ENCODE measurements at regions not wholly inside any gene's neighbourhood (a gene's known extent, or its start where the extent isn't known, plus 50 kb on each side); places are given as distances from the start of the nearest gene placed in this dataset.

DNA sequence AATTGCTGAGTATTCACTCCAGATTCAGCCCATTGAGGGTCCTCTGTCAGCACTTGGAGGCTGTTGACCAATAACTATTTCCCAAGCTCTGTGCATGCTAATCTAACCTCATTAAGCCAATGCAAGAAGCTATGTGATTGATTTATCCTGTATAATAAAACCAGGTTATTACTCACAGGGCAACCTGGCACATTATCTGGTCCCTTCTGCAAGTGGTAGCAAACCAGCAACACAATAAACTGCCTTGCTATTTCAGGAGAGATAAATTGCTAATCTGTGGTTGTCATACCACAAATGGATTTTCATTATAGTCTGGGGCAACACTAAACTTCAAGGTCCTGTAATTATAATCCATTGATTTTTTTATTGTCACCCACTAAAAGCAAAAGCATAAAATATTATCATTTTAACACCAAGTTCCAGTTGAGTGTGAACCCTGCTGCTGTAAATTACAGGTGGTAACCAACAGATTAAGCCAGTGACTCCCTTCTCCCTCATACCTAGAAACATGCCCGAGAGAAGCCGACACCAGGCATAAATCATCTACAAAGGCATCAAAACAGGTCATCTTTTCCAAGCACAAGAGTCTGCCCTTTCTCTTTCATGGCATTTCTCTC is 51.1 kb upstream of the SOX9 start:
- no peaks in the 10 kb centered on the region for H3K36me3 ChIP-seq (ENCODE audit: control insufficient read depth in 2 of 3, insufficient read depth in 3 of 3, low read length in 3 of 3)
- peak in 1 of 5 donors; percentile 6 for DNase-seq
- H3K9ac ChIP-seq (ENCODE audit: low read length in 3 of 3), result no peak overlapping the region
- H3K9me3 ChIP-seq (ENCODE audit: control insufficient read depth in 2 of 3, insufficient read depth in 1 of 3, low read length in 3 of 3), result no peaks in the 10 kb centered on the region
- H3K4me1 ChIP-seq (ENCODE audit: control insufficient read depth in 2 of 3, insufficient read depth in 2 of 3, low read depth in 1 of 3, low read length in 3 of 3), result no peaks in the 10 kb centered on the region
- intact Hi-C loops (cut with DNase I), result no loop called here
- H3K27me3 ChIP-seq (ENCODE audit: control insufficient read depth, insufficient read depth, low read length), result no peaks in the 10 kb centered on the region
- H3K4me3 ChIP-seq (ENCODE audit: low read length in 3 of 3), result no peak overlapping the region
- TF ChIP-seq, protein P1, sequence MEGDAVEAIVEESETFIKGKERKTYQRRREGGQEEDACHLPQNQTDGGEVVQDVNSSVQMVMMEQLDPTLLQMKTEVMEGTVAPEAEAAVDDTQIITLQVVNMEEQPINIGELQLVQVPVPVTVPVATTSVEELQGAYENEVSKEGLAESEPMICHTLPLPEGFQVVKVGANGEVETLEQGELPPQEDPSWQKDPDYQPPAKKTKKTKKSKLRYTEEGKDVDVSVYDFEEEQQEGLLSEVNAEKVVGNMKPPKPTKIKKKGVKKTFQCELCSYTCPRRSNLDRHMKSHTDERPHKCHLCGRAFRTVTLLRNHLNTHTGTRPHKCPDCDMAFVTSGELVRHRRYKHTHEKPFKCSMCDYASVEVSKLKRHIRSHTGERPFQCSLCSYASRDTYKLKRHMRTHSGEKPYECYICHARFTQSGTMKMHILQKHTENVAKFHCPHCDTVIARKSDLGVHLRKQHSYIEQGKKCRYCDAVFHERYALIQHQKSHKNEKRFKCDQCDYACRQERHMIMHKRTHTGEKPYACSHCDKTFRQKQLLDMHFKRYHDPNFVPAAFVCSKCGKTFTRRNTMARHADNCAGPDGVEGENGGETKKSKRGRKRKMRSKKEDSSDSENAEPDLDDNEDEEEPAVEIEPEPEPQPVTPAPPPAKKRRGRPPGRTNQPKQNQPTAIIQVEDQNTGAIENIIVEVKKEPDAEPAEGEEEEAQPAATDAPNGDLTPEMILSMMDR (IDR thresholded peaks at IDR 0.05; ENCODE audit: borderline replicate concordance, extremely low read depth, insufficient read depth), result no peak
- no peak overlapping the region for H3K27ac ChIP-seq (ENCODE audit: low read depth in 2 of 2, low read length in 2 of 2)
- no peak for FAIRE-seq

Measured in kidney (tissue), 13 donors.